HG03432 (cell line): ENCODE measurements at regions not wholly inside any gene's neighbourhood (a gene's known extent, or its start where the extent isn't known, plus 50 kb on each side); places are given as distances from the start of the nearest gene placed in this dataset.
A peak's percentile ranks its signal among the peaks of the same experiment; 100 is the strongest.

Source experiments
- ATAC-seq: cut with Tn5 transposase; IDR thresholded peaks from one replicate; pipeline ENCODE4 v1.9.1; 2021; ENCODE audit warnings: mild to moderate bottlenecking, moderate library complexity; ENCODE audit not compliant: unreplicated experiment

DNA sequence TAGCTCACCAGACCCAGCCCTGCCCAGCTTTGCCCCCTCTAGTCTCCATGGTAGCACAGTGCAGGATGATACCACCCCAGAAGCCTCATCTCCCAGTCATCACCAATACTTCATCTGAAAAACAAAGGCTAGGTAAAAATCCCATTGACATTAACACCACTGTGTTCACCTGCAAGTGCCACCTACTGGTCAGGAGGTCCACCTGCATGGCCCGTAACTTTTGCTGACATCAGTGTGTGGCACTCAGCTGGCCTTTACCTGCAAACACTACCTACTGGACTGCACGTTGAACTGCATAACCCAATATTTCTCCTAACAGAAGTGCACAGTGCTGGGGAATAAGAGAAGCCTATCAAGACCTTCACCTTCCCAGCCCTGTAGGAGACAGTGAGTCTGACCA, 234.7 kb upstream of the ADGRB3 start:
- ATAC-seq, result no peak

- ATAC-seq, result no peak
These were observed 243.1 kb upstream of the ADGRB3 start for GRCh38 chr6:68391953-68392352.

DNA sequence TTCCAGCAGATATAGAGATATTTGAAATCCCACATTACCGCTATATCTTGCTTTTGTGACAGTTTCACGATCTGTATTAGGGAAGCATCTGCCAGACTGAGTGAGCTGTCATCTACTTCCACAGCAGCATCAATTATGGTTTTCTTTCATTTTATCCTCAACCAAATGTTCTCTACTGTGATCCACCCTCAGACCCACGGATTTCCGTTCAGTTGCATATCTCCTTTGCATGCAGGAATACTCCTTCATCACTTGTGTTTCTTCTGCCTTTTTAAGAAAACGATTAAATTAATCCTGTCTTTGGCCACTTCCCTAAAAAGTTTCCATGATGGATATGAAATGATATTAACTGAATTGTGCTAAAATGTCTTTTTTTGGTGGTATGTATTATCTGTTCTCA, 262.1 kb upstream of the ADGRB3 start:
- ATAC-seq, result no peak

GRCh38 chr6:68368845-68369244, 266.2 kb upstream of the ADGRB3 start:
- no peak for ATAC-seq

DNA sequence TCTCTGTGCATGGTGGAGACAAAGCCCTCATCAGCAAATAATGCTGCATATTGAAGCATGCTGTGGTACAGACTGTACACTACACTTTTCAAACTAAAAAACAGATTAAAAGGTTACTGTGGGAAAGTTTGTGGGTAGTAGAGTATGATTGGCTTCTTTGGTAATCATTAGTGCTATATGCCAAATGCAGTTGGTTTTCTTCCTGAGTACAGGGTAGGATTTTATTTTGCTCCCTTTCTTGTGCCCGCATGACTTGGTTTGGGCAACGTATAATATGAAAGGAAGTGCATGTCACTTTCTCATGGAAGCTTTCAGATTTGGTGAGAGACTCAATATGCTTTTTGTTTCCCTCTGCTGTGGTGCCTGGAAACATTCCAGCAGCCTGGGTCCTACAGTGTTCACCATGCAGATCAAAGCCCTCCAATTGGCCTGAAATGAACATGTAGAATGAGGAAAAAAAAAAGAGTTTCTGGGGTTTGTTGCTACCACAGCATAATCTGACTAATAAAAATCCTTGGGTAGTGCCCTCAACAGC, 270.7 kb upstream of the ADGRB3 start:
- no peak for ATAC-seq

- ATAC-seq, result peak; percentile 93
These were observed 291.2 kb upstream of the ADGRB3 start for GRCh38 chr6:68343901-68344300.

DNA sequence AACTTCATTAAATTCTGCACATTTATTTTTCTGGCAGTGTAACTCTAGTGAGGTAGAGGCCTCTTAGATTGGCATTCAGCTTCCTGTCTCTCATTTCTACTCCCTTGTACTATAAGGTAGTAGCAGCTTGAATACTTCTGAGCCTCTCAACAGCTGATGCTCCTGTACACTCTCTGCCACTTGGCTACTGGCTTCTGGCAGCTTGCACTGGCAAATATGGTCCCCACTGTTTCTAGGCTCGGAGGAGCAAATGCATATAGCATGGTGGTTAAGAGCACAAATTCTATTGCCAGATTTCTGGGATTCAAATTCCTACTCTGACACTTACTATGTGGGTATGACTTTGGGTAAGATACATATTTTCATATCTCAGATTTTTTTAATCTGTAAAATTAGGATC, 292.8 kb upstream of the ADGRB3 start:
- ATAC-seq, result no peak

DNA sequence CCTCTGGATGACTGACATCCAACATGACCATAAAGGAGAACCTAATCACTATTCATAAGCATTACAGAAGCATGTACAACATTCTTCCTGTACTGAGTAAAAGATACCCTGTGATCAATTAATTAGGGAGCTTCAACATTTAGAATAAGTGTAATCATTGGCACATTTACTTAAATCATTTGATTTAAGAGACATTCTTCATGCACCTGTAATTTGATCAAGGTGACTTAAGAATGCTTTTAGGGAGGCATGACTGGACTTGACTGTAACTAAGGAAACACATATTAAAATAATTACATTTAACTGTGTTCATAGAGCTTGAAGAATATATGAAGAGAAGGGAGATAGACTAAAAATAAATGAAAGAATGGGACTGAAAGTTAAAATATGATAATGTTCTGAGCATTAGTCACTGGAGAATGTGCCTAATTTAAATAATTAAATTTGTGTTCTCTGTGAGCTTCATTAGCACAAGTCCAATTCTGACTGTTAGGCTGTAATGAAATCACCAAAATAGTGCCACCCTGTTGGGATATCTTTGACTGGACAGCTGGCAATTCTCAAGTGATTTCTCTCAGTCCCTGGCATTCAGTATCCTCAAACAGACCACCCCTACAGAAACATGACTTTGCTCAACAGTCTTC, 295.5 kb upstream of the ADGRB3 start:
- no peak for ATAC-seq

- ATAC-seq, result no peak
These were observed 301.6 kb upstream of the ADGRB3 start for GRCh38 chr6:68333442-68333841.

DNA sequence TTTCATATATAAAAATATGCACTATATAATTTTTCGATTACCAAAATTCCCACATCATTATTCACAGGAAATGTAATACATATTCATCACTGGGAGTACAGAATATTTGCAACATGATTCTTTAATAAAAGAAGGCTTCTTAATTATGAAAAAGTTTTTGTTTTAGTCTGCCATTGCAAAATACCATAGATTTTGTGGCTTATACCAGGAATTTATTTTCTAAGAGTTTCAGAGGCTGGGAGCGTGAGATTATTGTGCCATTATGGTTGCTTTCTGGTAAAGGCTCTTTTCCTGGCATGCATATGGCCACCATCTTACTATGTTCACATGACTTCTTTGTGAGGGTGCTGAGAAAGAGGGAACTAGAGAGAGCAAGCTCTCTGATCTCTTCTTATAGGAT, 306.9 kb upstream of the ADGRB3 start:
- no peak for ATAC-seq

- ATAC-seq, result no peak
These were observed 308.3 kb upstream of the ADGRB3 start for GRCh38 chr6:68326762-68327161.

GRCh38 chr6:68317366-68317765, 317.7 kb upstream of the ADGRB3 start:
- ATAC-seq, result no peak

DNA sequence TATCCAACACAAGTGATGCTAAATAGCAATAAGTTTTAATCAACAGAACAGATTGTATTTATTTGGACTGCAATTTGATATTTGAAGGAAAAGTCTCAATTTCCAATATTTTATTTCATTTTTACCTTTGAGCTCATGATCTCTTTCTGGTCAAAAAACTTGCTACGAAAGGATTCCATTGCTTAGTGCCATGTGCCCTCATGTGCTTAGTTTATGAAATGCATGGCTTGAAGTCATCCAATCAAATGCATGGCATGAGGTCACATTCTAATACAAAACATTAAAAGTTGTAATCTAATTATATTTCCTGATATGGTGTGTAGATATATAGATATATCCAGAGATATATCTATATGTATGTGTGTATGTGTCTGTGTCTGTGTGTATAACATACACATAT, 321.2 kb upstream of the ADGRB3 start:
- ATAC-seq, result peak; percentile 69

GRCh38 chr6:68307301-68307700, 327.8 kb upstream of the ADGRB3 start:
- no peak for ATAC-seq

DNA sequence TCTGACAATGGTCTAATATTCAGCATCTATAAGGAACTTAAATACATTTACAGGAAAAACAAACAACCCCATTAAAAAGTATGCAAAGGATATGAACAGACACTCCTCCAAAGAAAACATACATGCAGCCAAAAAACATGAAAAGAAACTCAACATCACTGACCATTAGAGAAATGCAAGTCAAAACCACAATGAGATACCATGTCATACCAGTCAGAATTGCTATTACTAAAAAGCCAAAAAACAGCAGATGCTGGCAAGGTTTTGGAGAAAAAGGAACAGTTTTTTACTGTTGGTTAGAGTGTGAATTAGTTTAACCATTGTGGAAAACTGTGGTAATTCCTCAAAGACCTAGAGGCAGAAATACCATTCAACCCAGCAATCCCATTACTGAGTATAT, 339.0 kb upstream of the ADGRB3 start:
- ATAC-seq, result no peak

DNA sequence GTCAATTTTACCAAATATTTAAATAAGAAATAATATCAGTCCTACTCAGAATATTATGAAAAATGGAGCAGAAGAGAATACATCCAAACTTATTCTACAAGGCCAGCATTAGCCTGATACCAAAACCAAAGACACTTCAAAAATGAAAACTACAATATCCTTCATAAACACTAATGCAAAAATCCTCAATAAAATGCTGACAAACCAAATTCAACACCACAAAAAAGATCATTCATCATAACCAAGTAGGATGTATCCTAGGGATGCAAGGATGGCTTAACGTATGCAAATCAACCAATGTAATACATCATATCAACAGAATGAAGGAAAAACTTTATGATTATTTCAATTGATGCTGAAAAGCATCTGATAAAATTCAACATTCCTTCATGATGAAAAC, 352.4 kb upstream of the ADGRB3 start:
- ATAC-seq, result no peak

- ATAC-seq, result no peak
These were observed 355.1 kb upstream of the ADGRB3 start for GRCh38 chr6:68279793-68280557.

DNA sequence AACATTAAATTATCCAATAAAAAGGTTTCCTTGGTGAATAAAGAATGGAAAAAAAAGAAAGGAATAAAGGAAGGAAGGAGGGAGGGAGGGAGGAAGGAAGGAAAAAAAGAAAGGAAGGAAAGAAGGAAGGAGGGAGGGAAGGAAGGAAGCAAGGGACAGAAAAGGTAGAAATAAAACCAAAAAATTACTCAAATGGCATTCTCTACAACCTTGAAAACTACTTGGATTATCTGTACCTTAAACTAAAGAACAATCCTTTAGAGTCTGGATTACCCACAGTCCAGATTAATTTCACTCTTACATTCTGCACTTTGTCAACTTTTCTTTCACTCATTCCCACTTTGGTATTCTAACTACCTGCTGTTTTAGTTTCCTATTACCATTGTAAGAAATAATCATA, 361.8 kb upstream of the ADGRB3 start:
- ATAC-seq, result no peak

- ATAC-seq, result no peak
These were observed 378.7 kb upstream of the ADGRB3 start for GRCh38 chr6:68256391-68256790.

- ATAC-seq, result peak; percentile 91
These were observed 382.4 kb upstream of the ADGRB3 start for GRCh38 chr6:68252632-68253031.

DNA sequence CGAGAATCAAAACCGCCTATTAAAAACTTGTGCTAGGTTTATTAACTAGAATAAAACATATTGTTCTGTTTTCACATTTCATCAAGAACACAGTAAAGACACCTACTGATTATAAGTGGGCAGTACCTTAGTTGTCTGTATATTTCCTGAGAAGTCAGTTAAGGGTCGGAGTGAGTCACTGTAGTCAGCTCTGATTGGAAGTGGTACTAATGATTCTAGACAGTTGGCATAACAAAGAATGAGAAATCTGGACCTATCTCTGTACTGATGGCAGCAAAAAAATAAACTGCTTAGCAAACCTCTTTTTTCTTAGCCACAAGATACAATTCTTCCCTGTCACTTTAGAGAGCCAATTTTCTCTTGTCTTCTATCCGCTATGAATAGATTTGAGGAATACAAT, 387.3 kb upstream of the ADGRB3 start:
- no peak for ATAC-seq

- ATAC-seq, result no peak
These were observed 394.4 kb upstream of the ADGRB3 start for GRCh38 chr6:68240726-68241125.
